Neural progenitor cell (in vitro differentiated cells): ENCODE measurements at regions not wholly inside any gene's neighbourhood (a gene's known extent, or its start where the extent isn't known, plus 50 kb on each side); places are given as distances from the start of the nearest gene placed in this dataset.

Experiments
- EZH2 ChIP-seq: fragments of 200-600 bp; sonication (generic); IDR thresholded peaks from 2 replicates; pipeline ENCODE4 v1.6.1; 2017; ENCODE audit warnings: antibody characterized with exemption, mild to moderate bottlenecking, moderate library complexity
- TF ChIP-seq, protein P1 (sequence below): fragments of 200-600 bp; sonication (generic); IDR thresholded peaks from 2 replicates; pipeline ENCODE4 v1.5.1; 2017; ENCODE audit warnings: antibody characterized with exemption, mild to moderate bottlenecking

DNA sequence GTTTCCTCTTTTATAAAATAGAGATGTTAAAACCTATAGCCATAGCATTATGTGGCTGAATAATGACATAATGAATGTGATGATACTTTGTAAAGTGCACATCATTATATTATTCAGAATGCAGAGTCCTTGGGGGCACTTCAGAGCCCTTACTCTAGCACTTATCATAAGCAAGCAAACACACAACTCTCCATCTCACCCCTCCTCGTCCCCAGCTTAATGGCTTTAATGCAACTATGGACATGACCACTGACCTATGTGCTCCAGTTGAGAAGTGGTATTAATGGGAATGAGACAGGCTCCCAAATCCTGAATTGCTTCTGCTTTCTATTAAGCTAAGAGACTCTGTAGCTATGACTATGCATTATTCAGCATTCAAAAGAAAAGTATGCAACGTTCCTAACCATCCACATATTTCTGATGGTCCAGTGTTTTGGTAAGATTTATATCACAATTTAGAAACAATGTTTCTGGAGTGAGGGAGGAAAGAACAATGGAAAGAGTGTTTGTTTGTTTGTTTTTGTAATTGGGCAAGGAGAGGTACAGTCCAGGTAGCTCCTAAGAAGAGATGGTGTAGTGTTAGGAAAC lies 194.0 kb upstream of the PLXNA2 start:
- TF ChIP-seq, protein P1, sequence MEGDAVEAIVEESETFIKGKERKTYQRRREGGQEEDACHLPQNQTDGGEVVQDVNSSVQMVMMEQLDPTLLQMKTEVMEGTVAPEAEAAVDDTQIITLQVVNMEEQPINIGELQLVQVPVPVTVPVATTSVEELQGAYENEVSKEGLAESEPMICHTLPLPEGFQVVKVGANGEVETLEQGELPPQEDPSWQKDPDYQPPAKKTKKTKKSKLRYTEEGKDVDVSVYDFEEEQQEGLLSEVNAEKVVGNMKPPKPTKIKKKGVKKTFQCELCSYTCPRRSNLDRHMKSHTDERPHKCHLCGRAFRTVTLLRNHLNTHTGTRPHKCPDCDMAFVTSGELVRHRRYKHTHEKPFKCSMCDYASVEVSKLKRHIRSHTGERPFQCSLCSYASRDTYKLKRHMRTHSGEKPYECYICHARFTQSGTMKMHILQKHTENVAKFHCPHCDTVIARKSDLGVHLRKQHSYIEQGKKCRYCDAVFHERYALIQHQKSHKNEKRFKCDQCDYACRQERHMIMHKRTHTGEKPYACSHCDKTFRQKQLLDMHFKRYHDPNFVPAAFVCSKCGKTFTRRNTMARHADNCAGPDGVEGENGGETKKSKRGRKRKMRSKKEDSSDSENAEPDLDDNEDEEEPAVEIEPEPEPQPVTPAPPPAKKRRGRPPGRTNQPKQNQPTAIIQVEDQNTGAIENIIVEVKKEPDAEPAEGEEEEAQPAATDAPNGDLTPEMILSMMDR, result no peak
- no peak for TF ChIP-seq EZH2
